ENCODE measurements at regions not wholly inside any gene's neighbourhood (a gene's known extent, or its start where the extent isn't known, plus 50 kb on each side); places are given as distances from the start of the nearest gene placed in this dataset.

- no peak for ATAC-seq
- Histone ChIP-seq H3K27me3 (peaks cover 0 to 4% of the 10 kb centered on the region in 2 donors), H3K27ac (no peak overlapping the region), H3K36me3 (no peaks in the 10 kb centered on the region), H3K4me3 (no peak overlapping the region), H3K4me1 (no peaks in the 10 kb centered on the region), H3K9me3 (peaks cover 0 to 5% of the 10 kb centered on the region in 2 donors)
- intact Hi-C loops (cut with DNase I) = no loop called here
- no peak for TF ChIP-seq CTCF (IDR thresholded peaks at IDR 0.05)
- no peak for DNase-seq
Observed at GRCh38 chr1:181202986-181203555, 114.6 kb downstream of the IER5 start.

GRCh38 chr1:181204530-181204929, 116.0 kb downstream of the IER5 start:
- Histone ChIP-seq H3K9me3 (peaks cover 0 to 5% of the 10 kb centered on the region in 2 donors), H3K36me3 (no peaks in the 10 kb centered on the region), H3K4me1 (no peaks in the 10 kb centered on the region), H3K4me3 (no peak overlapping the region), H3K27ac (no peak overlapping the region), H3K27me3 (peaks cover 0 to 4% of the 10 kb centered on the region in 2 donors)
- no peak for ATAC-seq
- DNase-seq = no peak
- TF ChIP-seq CTCF (IDR thresholded peaks at IDR 0.05) = no peak
- intact Hi-C loops (cut with DNase I) = no loop called here

GRCh38 chr1:181205901-181206300, 117.4 kb downstream of the IER5 start:
- intact Hi-C loops (cut with DNase I) = no loop called here
- Histone ChIP-seq H3K36me3 (no peaks in the 10 kb centered on the region), H3K27me3 (peaks cover 0 to 4% of the 10 kb centered on the region in 2 donors), H3K4me1 (no peaks in the 10 kb centered on the region), H3K27ac (no peak overlapping the region), H3K4me3 (no peak overlapping the region), H3K9me3 (no peaks in the 10 kb centered on the region)
- TF ChIP-seq CTCF (IDR thresholded peaks at IDR 0.05) = no peak
- ATAC-seq (no peak), DNase-seq (no peak)

- TF ChIP-seq CTCF (IDR thresholded peaks at IDR 0.05) = no peak
- Histone ChIP-seq H3K27ac (no peak overlapping the region), H3K9me3 (no peaks in the 10 kb centered on the region), H3K4me3 (no peak overlapping the region), H3K36me3 (no peaks in the 10 kb centered on the region), H3K4me1 (no peaks in the 10 kb centered on the region), H3K27me3 (peaks cover 0 to 4% of the 10 kb centered on the region in 2 donors)
- no peak for DNase-seq
- intact Hi-C loops (cut with DNase I) = no loop called here
- ATAC-seq = no peak
Observed at GRCh38 chr1:181206513-181206912, 118.0 kb downstream of the IER5 start.

GRCh38 chr1:181206979-181207790, 118.7 kb downstream of the IER5 start:
- H3K36me3 ChIP-seq = no peaks in the 10 kb centered on the region
- no peak for TF ChIP-seq CTCF (IDR thresholded peaks at IDR 0.05)
- no peak overlapping the region for H3K4me3 ChIP-seq
- no peaks in the 10 kb centered on the region for H3K9me3 ChIP-seq
- DNase-seq (no peak), ATAC-seq (no peak)
- intact Hi-C loops (cut with DNase I) = no loop called here
- H3K27ac ChIP-seq = no peak overlapping the region
- no peaks in the 10 kb centered on the region for H3K4me1 ChIP-seq
- peaks cover 0 to 4% of the 10 kb centered on the region in 2 donors for H3K27me3 ChIP-seq
